Lung microvascular endothelial cell (primary cell): ENCODE measurements at regions not wholly inside any gene's neighbourhood (a gene's known extent, or its start where the extent isn't known, plus 50 kb on each side); places are given as distances from the start of the nearest gene placed in this dataset.

Source experiments
- DNase-seq, 2 donors: peaks; one replicate each; pipeline versions ENCODE4 v3.0.0 to v3.0.0-alpha.2; 2010; ENCODE audit warnings: low read depth in 2 of 2

- peak in 1 of 2 donors; percentile 1 for DNase-seq
Observed at GRCh38 chr6:22399693-22400092, 102.9 kb upstream of the PRL start.

GRCh38 chr6:22401206-22401605 lies 104.4 kb upstream of the PRL start:
- DNase-seq, result no peak

- no peak for DNase-seq
Observed at GRCh38 chr6:22401932-22402331, 105.1 kb upstream of the PRL start.

GRCh38 chr6:22409486-22409885 lies 112.7 kb upstream of the PRL start:
- DNase-seq, result no peak

GRCh38 chr6:22411376-22412105 lies 114.7 kb upstream of the PRL start:
- no peak for DNase-seq

- no peak for DNase-seq
Observed at GRCh38 chr6:22412994-22413393, 116.2 kb upstream of the PRL start.

GRCh38 chr6:22413681-22414311 lies 117.0 kb upstream of the PRL start:
- no peak for DNase-seq

- no peak for DNase-seq
Observed at GRCh38 chr6:22418714-22419113, 121.9 kb upstream of the PRL start.

- DNase-seq, result no peak
Observed at GRCh38 chr6:22421198-22421597, 124.4 kb upstream of the PRL start.

GRCh38 chr6:22424196-22424595 lies 127.4 kb upstream of the PRL start:
- no peak for DNase-seq

GRCh38 chr6:22432060-22432459 lies 135.2 kb upstream of the PRL start:
- DNase-seq, result no peak

GRCh38 chr6:22433745-22434144 lies 135.6 kb upstream of the HDGFL1 start:
- DNase-seq, result no peak

- DNase-seq, result no peak
Observed at GRCh38 chr6:22435151-22435550, 134.2 kb upstream of the HDGFL1 start.

GRCh38 chr6:22436134-22436533 lies 133.2 kb upstream of the HDGFL1 start:
- no peak for DNase-seq

- no peak for DNase-seq
Observed at GRCh38 chr6:22437665-22438064, 131.7 kb upstream of the HDGFL1 start.

GRCh38 chr6:22442826-22443225 lies 126.5 kb upstream of the HDGFL1 start:
- DNase-seq, result peak in 1 of 2 donors; percentile 23

- peak in 1 of 2 donors; percentile 91 for DNase-seq
Observed at GRCh38 chr6:22444330-22444729, 125.0 kb upstream of the HDGFL1 start.

- peak; percentile 31 to 81 for DNase-seq
Observed at GRCh38 chr6:22445946-22446345, 123.4 kb upstream of the HDGFL1 start.

- peak; percentile 70 to 92 for DNase-seq
Observed at GRCh38 chr6:22447249-22448196, 121.8 kb upstream of the HDGFL1 start.

- DNase-seq, result peak; percentile 28 to 96
Observed at GRCh38 chr6:22448291-22448711, 121.1 kb upstream of the HDGFL1 start.

- DNase-seq, result no peak
Observed at GRCh38 chr6:22451962-22452361, 117.4 kb upstream of the HDGFL1 start.

- DNase-seq, result no peak
Observed at GRCh38 chr6:22455378-22455777, 114.0 kb upstream of the HDGFL1 start.
